WTC11 (cell line): ENCODE measurements at regions not wholly inside any gene's neighbourhood (a gene's known extent, or its start where the extent isn't known, plus 50 kb on each side); places are given as distances from the start of the nearest gene placed in this dataset.

Source experiments
- ATAC-seq: fragments of 200-7000 bp; cut with Tn5 transposase; 2 replicates; pipeline ENCODE4 v1.10.0; 2021; ENCODE audit warnings: mild to moderate bottlenecking, moderate library complexity
- CTCF ChIA-PET: fragments of 300-600 bp; sonication (Branson Sonifier 250); formaldehyde crosslinking; loops from one replicate; lab custom pipeline; 2021; ENCODE audit warnings: antibody characterized with exemption; lab: Charles Lee
- POLR2A ChIA-PET: fragments of 350-600 bp; sonication (Branson Sonifier 250); formaldehyde crosslinking; loops from one replicate; lab custom pipeline; 2021; ENCODE audit warnings: antibody characterized with exemption; lab: Charles Lee
- DNase-seq: peaks from one replicate; pipeline ENCODE4 v3.0.0; 2021; ENCODE audit warnings: low spot score
- H3K27ac Mint-ChIP-seq: 2 replicates; pipeline ENCODE4 v1.8.0; 2021; ENCODE audit warnings: mixed read lengths
- H3K27me3 Mint-ChIP-seq: 2 replicates; pipeline ENCODE4 v1.8.0; 2021; ENCODE audit warnings: low read depth, mild to moderate bottlenecking, moderate library complexity, mixed read lengths
- H3K36me3 Mint-ChIP-seq: 2 replicates; pipeline ENCODE4 v1.8.0; 2021; ENCODE audit warnings: mixed read lengths
- H3K4me1 Mint-ChIP-seq: 2 replicates; pipeline ENCODE4 v1.8.0; 2022; ENCODE audit warnings: mixed read lengths
- H3K4me3 Mint-ChIP-seq: 2 replicates; pipeline ENCODE4 v1.8.0; 2021; ENCODE audit warnings: mild to moderate bottlenecking, moderate library complexity, mixed read lengths
- H3K9me3 Mint-ChIP-seq: 2 replicates; pipeline ENCODE4 v1.8.0; 2021; ENCODE audit warnings: mixed read lengths
- ARID4B ChIP-seq: sonication (generic); formaldehyde crosslinking; IDR thresholded peaks from 2 replicates; pipeline ENCODE4 v1.8.0; 2023; ENCODE audit warnings: missing genetic modification reagents, mild to moderate bottlenecking, borderline replicate concordance
- ATF1 ChIP-seq: sonication (generic); formaldehyde crosslinking; IDR thresholded peaks from 2 replicates; pipeline ENCODE4 v1.8.1; 2023; ENCODE audit warnings: mild to moderate bottlenecking, moderate library complexity, missing genetic modification reagents
- ATF2 ChIP-seq: sonication (generic); formaldehyde crosslinking; IDR thresholded peaks from 2 replicates; pipeline ENCODE4 v1.8.1; 2022; ENCODE audit warnings: low read depth, missing genetic modification reagents, borderline replicate concordance
- CREB1 ChIP-seq: sonication (generic); formaldehyde crosslinking; IDR thresholded peaks from 2 replicates; pipeline ENCODE4 v1.8.0; 2023; ENCODE audit warnings: mild to moderate bottlenecking, missing genetic modification reagents
- E2F4 ChIP-seq: sonication (generic); formaldehyde crosslinking; IDR thresholded peaks from 2 replicates; pipeline ENCODE4 v1.8.1; 2022; ENCODE audit warnings: low read depth, mild to moderate bottlenecking, moderate library complexity, missing genetic modification reagents, borderline replicate concordance
- FOXP1 ChIP-seq: sonication (generic); formaldehyde crosslinking; IDR thresholded peaks from 2 replicates; pipeline ENCODE4 v1.8.0; 2022; ENCODE audit warnings: missing genetic modification reagents, mild to moderate bottlenecking, moderate library complexity, borderline replicate concordance
- JAZF1 ChIP-seq: fragments of 250-450 bp; sonication (Bioruptor Pico); IDR thresholded peaks from 2 replicates; pipeline ENCODE4 v1.9.0; 2021; ENCODE audit warnings: moderate library complexity, mild to moderate bottlenecking, inconsistent platforms
- NR1H2 ChIP-seq: sonication (generic); formaldehyde crosslinking; IDR thresholded peaks from 2 replicates; pipeline ENCODE4 v1.9.0; 2021; ENCODE audit warnings: mild to moderate bottlenecking, moderate library complexity, missing genetic modification reagents
- RELA ChIP-seq: sonication (generic); formaldehyde crosslinking; IDR thresholded peaks from 2 replicates; pipeline ENCODE4 v1.8.1; 2022; ENCODE audit warnings: missing genetic modification reagents, mild to moderate bottlenecking, borderline replicate concordance
- SP1 ChIP-seq: sonication (generic); formaldehyde crosslinking; conservative IDR thresholded peaks from 2 replicates; pipeline ENCODE4 v1.8.1; 2022; ENCODE audit warnings: missing genetic modification reagents
- TEAD4 ChIP-seq: sonication (generic); formaldehyde crosslinking; IDR thresholded peaks from 2 replicates; pipeline ENCODE4 v1.8.0; 2022; ENCODE audit warnings: mild to moderate bottlenecking, missing genetic modification reagents
- ZNF121 ChIP-seq: sonication (generic); formaldehyde crosslinking; IDR thresholded peaks from 2 replicates; pipeline ENCODE4 v1.8.0; 2023; ENCODE audit warnings: missing genetic modification reagents
- ZNF138 ChIP-seq: sonication (generic); formaldehyde crosslinking; conservative IDR thresholded peaks from 2 replicates; pipeline ENCODE4 v1.8.1; 2022; ENCODE audit warnings: mild to moderate bottlenecking, moderate library complexity, missing genetic modification reagents
- ZNF232 ChIP-seq: sonication (generic); formaldehyde crosslinking; IDR thresholded peaks from 2 replicates; pipeline ENCODE4 v1.8.0; 2022; ENCODE audit warnings: mild to moderate bottlenecking, missing genetic modification reagents
- ZNF281 ChIP-seq: sonication (generic); formaldehyde crosslinking; IDR thresholded peaks from 2 replicates; pipeline ENCODE4 v1.8.0; 2023; ENCODE audit warnings: mild to moderate bottlenecking, missing genetic modification reagents
- ZNF532 ChIP-seq: fragments of 250-450 bp; sonication (Bioruptor Pico); IDR thresholded peaks from 2 replicates; pipeline ENCODE4 v1.9.0; 2021; ENCODE audit warnings: mild to moderate bottlenecking, borderline replicate concordance
- ZSCAN18 ChIP-seq: fragments of 250-450 bp; sonication (Bioruptor Pico); IDR thresholded peaks from 2 replicates; pipeline ENCODE4 v2.1.2; 2022; ENCODE audit warnings: mild to moderate bottlenecking, moderate library complexity

GRCh38 chr5:38775218-38775840 is 70.5 kb upstream of the OSMR start:
- TF ChIP-seq ZSCAN18: no peak
- no peak for TF ChIP-seq FOXP1
- TF ChIP-seq ZNF281: no peak
- no peak for TF ChIP-seq E2F4 (CRISPR knock-in tag)
- POLR2A ChIA-PET: no interaction called here
- Mint-ChIP-seq H3K27me3 (no peaks in the 10 kb centered on the region), H3K9me3 (no peaks in the 10 kb centered on the region), H3K27ac (no peak overlapping the region), H3K36me3 (no peaks in the 10 kb centered on the region), H3K4me3 (no peak overlapping the region), H3K4me1 (peaks cover 7% of the 10 kb centered on the region)
- CTCF ChIA-PET: no interaction called here
- ATAC-seq: no peak
- DNase-seq: no peak

GRCh38 chr5:38776149-38776896 is 69.5 kb upstream of the OSMR start:
- Mint-ChIP-seq H3K9me3 (peaks cover 8% of the 10 kb centered on the region), H3K4me1 (peaks cover 7% of the 10 kb centered on the region), H3K27me3 (no peaks in the 10 kb centered on the region), H3K27ac (no peak overlapping the region), H3K4me3 (no peak overlapping the region), H3K36me3 (no peaks in the 10 kb centered on the region)
- POLR2A ChIA-PET: no interaction called here
- DNase-seq (no peak), ATAC-seq (no peak)
- CTCF ChIA-PET: interaction anchor here (1.5 kb wide), 1 partner anchor 335 kb away, joined by 4 read pairs; no protein-coding TSS in a partner anchor
- TF ChIP-seq ZNF121 (no peak), CREB1 (CRISPR knock-in tag) (no peak), ARID4B (CRISPR knock-in tag) (no peak), TEAD4 (no peak), RELA (no peak), JAZF1 (no peak), ATF2 (CRISPR knock-in tag) (no peak), ZNF232 (no peak), ATF1 (CRISPR knock-in tag) (no peak), NR1H2 (no peak), ZNF532 (no peak), SP1 (CRISPR knock-in tag) (no peak), ZNF138 (CRISPR knock-in tag) (no peak)
